ENCODE measurements at regions not wholly inside any gene's neighbourhood (a gene's known extent, or its start where the extent isn't known, plus 50 kb on each side); places are given as distances from the start of the nearest gene placed in this dataset.

DNA sequence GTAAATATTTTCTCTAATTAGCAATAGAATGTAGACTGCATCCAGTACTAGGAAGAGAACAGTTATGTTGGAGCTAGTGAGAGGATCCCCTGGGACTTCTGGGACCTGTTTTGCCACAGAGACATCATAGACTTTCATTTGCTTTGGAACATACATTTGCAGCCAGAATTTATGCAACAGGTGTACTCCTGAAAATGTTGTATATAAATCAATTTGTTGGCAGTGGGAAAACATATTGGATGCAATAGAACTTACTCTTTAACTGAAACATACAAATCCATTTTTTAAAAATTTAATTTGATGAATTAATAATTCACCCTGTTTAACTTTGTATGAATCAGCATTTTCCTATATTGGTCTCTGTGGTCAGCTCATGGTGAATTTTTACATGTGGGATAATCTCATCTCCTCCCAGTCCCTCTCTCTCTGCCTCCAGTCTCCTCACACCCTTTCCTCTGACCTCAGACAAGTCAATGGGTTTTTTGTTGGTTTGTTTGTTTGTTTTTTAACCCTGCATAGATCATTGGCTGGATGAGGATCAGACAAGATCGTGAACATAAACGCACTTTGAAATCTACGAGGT lies 263.0 kb downstream of the LPIN1 start:
- intact Hi-C loops (cut with micrococcal nuclease; ENCODE audit: unreplicated experiment), result no loop called here
- no peak for ATAC-seq
- CTCF ChIA-PET, result interaction anchor here (0.6 kb wide), 1 partner anchor 540 kb away, joined by 4 read pairs; no protein-coding TSS in a partner anchor

DNA sequence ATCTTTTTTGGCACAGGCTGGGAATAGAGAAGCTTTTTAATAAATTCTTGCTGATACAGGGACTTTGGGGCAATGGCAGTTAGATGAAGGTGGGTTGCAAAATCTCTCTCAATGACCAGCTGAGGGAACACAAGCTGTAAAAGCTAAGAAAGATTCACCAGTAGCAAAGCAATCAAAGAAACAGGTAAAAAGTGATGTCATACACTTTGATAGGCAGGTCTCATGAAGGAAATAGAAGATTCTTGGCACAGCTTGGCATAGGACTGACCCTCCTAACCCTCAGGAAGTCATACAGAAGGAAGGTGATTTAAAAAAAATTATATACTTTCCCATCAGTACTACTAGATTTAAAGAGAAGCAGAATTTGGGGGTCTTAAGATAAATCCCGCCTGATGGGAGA lies 263.6 kb downstream of the LPIN1 start:
- DNase-seq (ENCODE audit: low read depth, low spot score) (no peak), ATAC-seq (no peak)
- H3K27ac ChIP-seq (ENCODE audit: low read length), result no peak overlapping the region
- H3K9me3 ChIP-seq (ENCODE audit: control insufficient read depth, insufficient read depth, low read depth, low read length), result 0 out of 2 replicates have a peak, but pooled peaks cover 2% of the 10 kb centered on the region
- in situ Hi-C loops (cut with HindIII; ENCODE audit: low pct_unique_long_range_greater_than_20kb, low sequenced_read_pairs), result no loop called here
- H3K36me3 ChIP-seq (ENCODE audit: control insufficient read depth, insufficient read depth, low read length), result no peaks in the 10 kb centered on the region
- H3K4me3 ChIP-seq (ENCODE audit: low read depth in 2 of 2, low read length in 2 of 2), result no peak overlapping the region
- POLR2A ChIA-PET, result no interaction called here
- H3K4me1 ChIP-seq (ENCODE audit: control insufficient read depth, insufficient read depth, low read length), result peaks cover 14% of the 10 kb centered on the region; the same call in 1 of the 2 replicates
- no TSS peak for BruUV-seq (replicated peaks)
- H3K27me3 ChIP-seq (ENCODE audit: control insufficient read depth, insufficient read depth, low read length), result no peaks in the 10 kb centered on the region
- CTCF ChIA-PET, result interaction anchor here (0.6 kb wide), 1 partner anchor 539 kb away, joined by 4 read pairs; no protein-coding TSS in a partner anchor
- TF ChIP-seq, protein P1, sequence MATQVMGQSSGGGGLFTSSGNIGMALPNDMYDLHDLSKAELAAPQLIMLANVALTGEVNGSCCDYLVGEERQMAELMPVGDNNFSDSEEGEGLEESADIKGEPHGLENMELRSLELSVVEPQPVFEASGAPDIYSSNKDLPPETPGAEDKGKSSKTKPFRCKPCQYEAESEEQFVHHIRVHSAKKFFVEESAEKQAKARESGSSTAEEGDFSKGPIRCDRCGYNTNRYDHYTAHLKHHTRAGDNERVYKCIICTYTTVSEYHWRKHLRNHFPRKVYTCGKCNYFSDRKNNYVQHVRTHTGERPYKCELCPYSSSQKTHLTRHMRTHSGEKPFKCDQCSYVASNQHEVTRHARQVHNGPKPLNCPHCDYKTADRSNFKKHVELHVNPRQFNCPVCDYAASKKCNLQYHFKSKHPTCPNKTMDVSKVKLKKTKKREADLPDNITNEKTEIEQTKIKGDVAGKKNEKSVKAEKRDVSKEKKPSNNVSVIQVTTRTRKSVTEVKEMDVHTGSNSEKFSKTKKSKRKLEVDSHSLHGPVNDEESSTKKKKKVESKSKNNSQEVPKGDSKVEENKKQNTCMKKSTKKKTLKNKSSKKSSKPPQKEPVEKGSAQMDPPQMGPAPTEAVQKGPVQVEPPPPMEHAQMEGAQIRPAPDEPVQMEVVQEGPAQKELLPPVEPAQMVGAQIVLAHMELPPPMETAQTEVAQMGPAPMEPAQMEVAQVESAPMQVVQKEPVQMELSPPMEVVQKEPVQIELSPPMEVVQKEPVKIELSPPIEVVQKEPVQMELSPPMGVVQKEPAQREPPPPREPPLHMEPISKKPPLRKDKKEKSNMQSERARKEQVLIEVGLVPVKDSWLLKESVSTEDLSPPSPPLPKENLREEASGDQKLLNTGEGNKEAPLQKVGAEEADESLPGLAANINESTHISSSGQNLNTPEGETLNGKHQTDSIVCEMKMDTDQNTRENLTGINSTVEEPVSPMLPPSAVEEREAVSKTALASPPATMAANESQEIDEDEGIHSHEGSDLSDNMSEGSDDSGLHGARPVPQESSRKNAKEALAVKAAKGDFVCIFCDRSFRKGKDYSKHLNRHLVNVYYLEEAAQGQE (IDR thresholded peaks at IDR 0.05; ENCODE audit: insufficient read depth in 1 of 2, low read depth in 2 of 2, low read length in 1 of 2), result no peak
- TF ChIP-seq POLR2AphosphoS5 (IDR thresholded peaks at IDR 0.05; ENCODE audit: low read depth, low read length), result no peak
- TF ChIP-seq, protein P2, sequence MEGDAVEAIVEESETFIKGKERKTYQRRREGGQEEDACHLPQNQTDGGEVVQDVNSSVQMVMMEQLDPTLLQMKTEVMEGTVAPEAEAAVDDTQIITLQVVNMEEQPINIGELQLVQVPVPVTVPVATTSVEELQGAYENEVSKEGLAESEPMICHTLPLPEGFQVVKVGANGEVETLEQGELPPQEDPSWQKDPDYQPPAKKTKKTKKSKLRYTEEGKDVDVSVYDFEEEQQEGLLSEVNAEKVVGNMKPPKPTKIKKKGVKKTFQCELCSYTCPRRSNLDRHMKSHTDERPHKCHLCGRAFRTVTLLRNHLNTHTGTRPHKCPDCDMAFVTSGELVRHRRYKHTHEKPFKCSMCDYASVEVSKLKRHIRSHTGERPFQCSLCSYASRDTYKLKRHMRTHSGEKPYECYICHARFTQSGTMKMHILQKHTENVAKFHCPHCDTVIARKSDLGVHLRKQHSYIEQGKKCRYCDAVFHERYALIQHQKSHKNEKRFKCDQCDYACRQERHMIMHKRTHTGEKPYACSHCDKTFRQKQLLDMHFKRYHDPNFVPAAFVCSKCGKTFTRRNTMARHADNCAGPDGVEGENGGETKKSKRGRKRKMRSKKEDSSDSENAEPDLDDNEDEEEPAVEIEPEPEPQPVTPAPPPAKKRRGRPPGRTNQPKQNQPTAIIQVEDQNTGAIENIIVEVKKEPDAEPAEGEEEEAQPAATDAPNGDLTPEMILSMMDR (IDR thresholded peaks at IDR 0.05), result no peak
- no peak for TF ChIP-seq SIN3A (IDR thresholded peaks at IDR 0.05; ENCODE audit: borderline replicate concordance, insufficient read depth, low read depth, low read length)
- no peak for TF ChIP-seq TCF7L2 (IDR thresholded peaks at IDR 0.05; ENCODE audit: low read depth, low read length)
- intact Hi-C loops (cut with micrococcal nuclease; ENCODE audit: unreplicated experiment), result no loop called here

More for the DNA sequence above, 263.0 kb downstream of the LPIN1 start:
- Histone ChIP-seq H3K4me1 (ENCODE audit: control insufficient read depth, insufficient read depth, low read length) (peaks cover 14% of the 10 kb centered on the region; the same call in 1 of the 2 replicates), H3K27me3 (ENCODE audit: control insufficient read depth, insufficient read depth, low read length) (no peaks in the 10 kb centered on the region), H3K36me3 (ENCODE audit: control insufficient read depth, insufficient read depth, low read length) (no peaks in the 10 kb centered on the region), H3K9me3 (ENCODE audit: control insufficient read depth, insufficient read depth, low read depth, low read length) (0 out of 2 replicates have a peak, but pooled peaks cover 2% of the 10 kb centered on the region), H3K4me3 (ENCODE audit: low read depth in 2 of 2, low read length in 2 of 2) (no peak overlapping the region), H3K27ac (ENCODE audit: low read length) (no peak overlapping the region)
- TF ChIP-seq POLR2AphosphoS5 (IDR thresholded peaks at IDR 0.05; ENCODE audit: low read depth, low read length) (no peak), SIN3A (IDR thresholded peaks at IDR 0.05; ENCODE audit: borderline replicate concordance, insufficient read depth, low read depth, low read length) (no peak)
- TF ChIP-seq, protein P2 (IDR thresholded peaks at IDR 0.05), result no peak
- TF ChIP-seq, protein P1 (IDR thresholded peaks at IDR 0.05; ENCODE audit: insufficient read depth in 1 of 2, low read depth in 2 of 2, low read length in 1 of 2), result no peak
- DNase-seq (ENCODE audit: low read depth, low spot score), result no peak
- BruUV-seq (replicated peaks), result no TSS peak
- POLR2A ChIA-PET, result no interaction called here
- in situ Hi-C loops (cut with HindIII; ENCODE audit: low pct_unique_long_range_greater_than_20kb, low sequenced_read_pairs), result no loop called here

Measured in Panc1 (cell line).